CD4-positive, alpha-beta T cell (primary cell): ENCODE measurements at regions not wholly inside any gene's neighbourhood (a gene's known extent, or its start where the extent isn't known, plus 50 kb on each side); places are given as distances from the start of the nearest gene placed in this dataset.
"Not testable (repeated sequence)": the region's sequence is repeated elsewhere in the genome, so short reads cannot be mapped to it uniquely, and the experiment has no call there.

Experiments used
- ATAC-seq: fragments of 200-7000 bp; cut with Tn5 transposase; one replicate; pipeline ENCODE4 v1.10.0; 2022; ENCODE audit warnings: mild to moderate bottlenecking; ENCODE audit not compliant: poor library complexity
- CTCF ChIA-PET: fragments of 350-600 bp; sonication (Branson Sonifier 250); formaldehyde crosslinking; loops from one replicate; lab custom pipeline; 2021; ENCODE audit warnings: antibody characterized with exemption, inconsistent platforms; lab: Charles Lee
- POLR2A ChIA-PET: fragments of 350-600 bp; sonication (Branson Sonifier 250); formaldehyde crosslinking; loops from one replicate; lab custom pipeline; 2021; ENCODE audit warnings: antibody characterized with exemption, inconsistent platforms; lab: Charles Lee
- DNase-seq, 14 experiments: peaks; one replicate each; pipeline ENCODE4 v3.0.0-alpha.2; 2013 to 2020; ENCODE audit warnings: mixed read lengths in 2 of 14
- H3K27ac ChIP-seq, 2 donors: one replicate each; pipeline versions ENCODE4 v1.5.1 to v1.7.0; 2013; ENCODE audit warnings: low read length in 2 of 2, low read depth in 1 of 2, mild to moderate bottlenecking in 1 of 2
- H3K27me3 ChIP-seq, 2 experiments: 1 replicate in 1 of 2; 2 replicates in 1 of 2; pipeline versions ENCODE4 v1.6.1 to v1.7.0; 2013; ENCODE audit warnings: low read length in 2 of 2, control low read depth in 1 of 2, mild to moderate bottlenecking in 1 of 2, moderate library complexity in 1 of 2; ENCODE audit not compliant: insufficient read depth in 2 of 2, control insufficient read depth in 1 of 2
- H3K36me3 ChIP-seq: one replicate; pipeline ENCODE4 v1.6.1; 2013; ENCODE audit warnings: low read length, control low read depth; ENCODE audit not compliant: insufficient read depth
- H3K4me1 ChIP-seq: one replicate; pipeline ENCODE4 v1.6.1; 2013; ENCODE audit warnings: low read length, control low read depth; ENCODE audit not compliant: insufficient read depth
- H3K4me3 ChIP-seq: one replicate; pipeline ENCODE4 v1.5.1; 2013; ENCODE audit warnings: mild to moderate bottlenecking, low read length, moderate library complexity
- H3K9me3 ChIP-seq, 2 experiments: 1 replicate in 1 of 2; 2 replicates in 1 of 2; pipeline versions ENCODE4 v1.6.1 to v1.7.0; 2013; ENCODE audit warnings: low read length in 2 of 2, mild to moderate bottlenecking in 2 of 2, control low read depth in 1 of 2, moderate library complexity in 1 of 2; ENCODE audit not compliant: control insufficient read depth in 1 of 2, insufficient read depth in 1 of 2
- H3K27ac Mint-ChIP-seq: one replicate; pipeline ENCODE4 v1.8.0; 2020; ENCODE audit warnings: mixed read lengths
- H3K27me3 Mint-ChIP-seq: one replicate; pipeline ENCODE4 v1.8.0; 2021; ENCODE audit warnings: mixed read lengths
- H3K36me3 Mint-ChIP-seq: one replicate; pipeline ENCODE4 v1.8.0; 2021; ENCODE audit warnings: low read depth, mixed read lengths
- H3K4me1 Mint-ChIP-seq: one replicate; pipeline ENCODE4 v1.8.0; 2021; ENCODE audit warnings: low read depth, mixed read lengths
- H3K4me3 Mint-ChIP-seq: one replicate; pipeline ENCODE4 v1.8.0; 2020; ENCODE audit warnings: mild to moderate bottlenecking, mixed read lengths
- H3K9me3 Mint-ChIP-seq: one replicate; pipeline ENCODE4 v1.8.0; 2020; ENCODE audit warnings: mixed read lengths
- CTCF ChIP-seq: fragments of 200-600 bp; IDR thresholded peaks from one replicate; pipeline ENCODE4 v1.8.0; 2022; ENCODE audit warnings: antibody characterized with exemption, mild to moderate bottlenecking
- intact Hi-C, 2 experiments: fragments of 100-400 bp; cut with DNase I in 1 of 2; cut with micrococcal nuclease in 1 of 2; formaldehyde crosslinking; loops; one replicate each; pipeline versions ENCODE4 v1.15.1 to v1.9.0; 2023 to 2025; cut with DNase I, micrococcal nuclease

GRCh38 chr5:91449083-91449482 is 66.0 kb upstream of the ARRDC3 start:
- no peaks in the 10 kb centered on the region for H3K4me1 ChIP-seq
- no peaks in the 10 kb centered on the region for H3K36me3 ChIP-seq
- H3K4me1 Mint-ChIP-seq, result no peaks in the 10 kb centered on the region
- H3K4me3 ChIP-seq, result no peak overlapping the region
- H3K9me3 ChIP-seq, result no peaks in the 10 kb centered on the region
- ChIA-PET CTCF (interaction anchor here (0.5 kb wide), 1 partner anchor 952 kb away, joined by 3 read pairs; no protein-coding TSS in a partner anchor), POLR2A (no interaction called here)
- intact Hi-C loops, result no loop called here
- H3K27ac ChIP-seq, result no peak overlapping the region
- no peaks in the 10 kb centered on the region for H3K36me3 Mint-ChIP-seq
- no peak overlapping the region for H3K4me3 Mint-ChIP-seq
- H3K27ac Mint-ChIP-seq, result no peak overlapping the region
- DNase-seq (no peak), ATAC-seq (no peak)
- H3K27me3 ChIP-seq, result no peaks in the 10 kb centered on the region
- TF ChIP-seq CTCF, result no peak
- peaks cover 3% of the 10 kb centered on the region for H3K9me3 Mint-ChIP-seq
- H3K27me3 Mint-ChIP-seq, result no peaks in the 10 kb centered on the region

GRCh38 chr5:91448079-91448478 is 65.0 kb upstream of the ARRDC3 start:
- H3K4me3 Mint-ChIP-seq, H3K27me3 ChIP-seq, CTCF ChIA-PET, H3K9me3 ChIP-seq, H3K4me1 Mint-ChIP-seq, H3K36me3 Mint-ChIP-seq, H3K4me3 ChIP-seq, H3K27me3 Mint-ChIP-seq, intact Hi-C loops, H3K9me3 Mint-ChIP-seq, H3K36me3 ChIP-seq, ATAC-seq, H3K27ac Mint-ChIP-seq, DNase-seq, H3K27ac ChIP-seq, H3K4me1 ChIP-seq: not testable (repeated sequence)
- POLR2A ChIA-PET, result interaction anchor here (1.5 kb wide), 1 partner anchor 15 kb away, joined by 4 read pairs; no protein-coding TSS in a partner anchor

GRCh38 chr5:91446880-91447279 is 63.8 kb upstream of the ARRDC3 start:
- H3K9me3 Mint-ChIP-seq, ATAC-seq, H3K4me3 Mint-ChIP-seq, H3K4me1 Mint-ChIP-seq, CTCF ChIA-PET, H3K36me3 ChIP-seq, H3K27me3 ChIP-seq, H3K27me3 Mint-ChIP-seq, H3K4me1 ChIP-seq, DNase-seq, H3K27ac Mint-ChIP-seq, H3K36me3 Mint-ChIP-seq, intact Hi-C loops, H3K27ac ChIP-seq, H3K4me3 ChIP-seq, H3K9me3 ChIP-seq: not testable (repeated sequence)
- POLR2A ChIA-PET, result interaction anchor here (1.5 kb wide), 1 partner anchor 14 kb away, joined by 4 read pairs; no protein-coding TSS in a partner anchor

- Mint-ChIP-seq H3K36me3 (no peaks in the 10 kb centered on the region), H3K27ac (no peak overlapping the region), H3K4me3 (no peak overlapping the region), H3K4me1 (no peaks in the 10 kb centered on the region), H3K27me3 (no peaks in the 10 kb centered on the region), H3K9me3 (peaks cover 3% of the 10 kb centered on the region)
- ATAC-seq, result no peak
- no peaks in the 10 kb centered on the region for H3K9me3 ChIP-seq
- H3K4me1 ChIP-seq, result no peaks in the 10 kb centered on the region
- no peak overlapping the region for H3K27ac ChIP-seq
- POLR2A ChIA-PET, result no interaction called here
- no peaks in the 10 kb centered on the region for H3K36me3 ChIP-seq
- H3K27me3 ChIP-seq, result no peaks in the 10 kb centered on the region
- H3K4me3 ChIP-seq, result no peak overlapping the region
- TF ChIP-seq CTCF, result no peak
- CTCF ChIA-PET, result no interaction called here
- DNase-seq, result peak in 1 of 14 experiments; percentile 1
- intact Hi-C loops, result no loop called here
These were observed 60.8 kb upstream of the ARRDC3 start for GRCh38 chr5:91443761-91444467.
